ENCODE measurements at regions not wholly inside any gene's neighbourhood (a gene's known extent, or its start where the extent isn't known, plus 50 kb on each side); places are given as distances from the start of the nearest gene placed in this dataset.
"Not testable (repeated sequence)": the region's sequence is repeated elsewhere in the genome, so short reads cannot be mapped to it uniquely, and the experiment has no call there.

- Histone ChIP-seq H3K27me3 (ENCODE audit: insufficient read depth, low read length) (no peaks in the 10 kb centered on the region), H3K27ac (ENCODE audit: low read depth, low read length) (no peak overlapping the region), H3K4me3 (replicated peaks in 1 of 2; ENCODE audit: low read depth in 1 of 2, low read length in 2 of 2) (no peak overlapping the region), H3K36me3 (ENCODE audit: control insufficient read depth in 1 of 2, insufficient read depth in 2 of 2, low read length in 2 of 2) (no peaks in the 10 kb centered on the region), H3K9ac (ENCODE audit: low read length) (no peak overlapping the region), H3K4me2 (ENCODE audit: low read length) (no peak overlapping the region), H2AFZ (ENCODE audit: low read depth, low read length, poor library complexity, severe bottlenecking) (no peak overlapping the region), H3K79me2 (ENCODE audit: insufficient read depth, low read length) (no peaks in the 10 kb centered on the region), H3K9me3 (ENCODE audit: control insufficient read depth in 1 of 2, insufficient read depth in 1 of 2, low read depth in 1 of 2, low read length in 2 of 2) (no peaks in the 10 kb centered on the region), H4K20me1 (ENCODE audit: insufficient read depth) (no peaks in the 10 kb centered on the region), H3K4me1 (ENCODE audit: control insufficient read depth in 1 of 2, insufficient read depth in 2 of 2, low read length in 2 of 2) (peaks cover 5 to 7% of the 10 kb centered on the region in 2 experiments; a peak in 3 of 4 replicates), H3K9me2 (ENCODE audit: insufficient read depth) (no peaks in the 10 kb centered on the region)
- ChIA-PET CTCF (no interaction called here), RAD21 (ENCODE audit: low non-redundant PET in 1 of 2, low total read pairs in 2 of 2, uncharacterized antibody in 2 of 2, unreplicated experiment in 2 of 2) (no interaction called here), POLR2A (no interaction called here)
- intact Hi-C loops (cut with micrococcal nuclease): no loop called here
- TF ChIP-seq SP1 (IDR thresholded peaks at IDR 0.05; ENCODE audit: low read depth): no peak
- TF ChIP-seq CBX3 (IDR thresholded peaks at IDR 0.05; ENCODE audit: low read depth): no peak
- no peak for TF ChIP-seq ZNF274 (IDR thresholded peaks at IDR 0.05; ENCODE audit: low read depth, low read length)
- TF ChIP-seq RAD21 (IDR thresholded peaks at IDR 0.05; ENCODE audit: low read depth): no peak
- no peak for TF ChIP-seq JUND (IDR thresholded peaks at IDR 0.05)
- ATAC-seq: peak; percentile 70
- peak; percentile 55 for DNase-seq (ENCODE audit: low read depth, low spot score)
- no TSS peak for BruUV-seq (replicated peaks)
Observed at GRCh38 chr19:14300303-14300702, 80.9 kb upstream of the ADGRE5 start.

GRCh38 chr19:14299224-14299827 is 81.9 kb upstream of the ADGRE5 start:
- intact Hi-C loops (cut with micrococcal nuclease); ATAC-seq; H3K27me3 ChIP-seq (ENCODE audit: insufficient read depth, low read length); H3K36me3 ChIP-seq (ENCODE audit: control insufficient read depth in 1 of 2, insufficient read depth in 2 of 2, low read length in 2 of 2); H3K9me3 ChIP-seq (ENCODE audit: control insufficient read depth in 1 of 2, insufficient read depth in 1 of 2, low read depth in 1 of 2, low read length in 2 of 2); H3K79me2 ChIP-seq (ENCODE audit: insufficient read depth, low read length); H4K20me1 ChIP-seq (ENCODE audit: insufficient read depth); H3K9ac ChIP-seq (ENCODE audit: low read length); CTCF ChIA-PET; H3K27ac ChIP-seq (ENCODE audit: low read depth, low read length); H3K4me3 ChIP-seq (replicated peaks in 1 of 2; ENCODE audit: low read depth in 1 of 2, low read length in 2 of 2); DNase-seq (ENCODE audit: low read depth, low spot score); POLR2A ChIA-PET; H2AFZ ChIP-seq (ENCODE audit: low read depth, low read length, poor library complexity, severe bottlenecking); RAD21 ChIA-PET (ENCODE audit: low non-redundant PET in 1 of 2, low total read pairs in 2 of 2, uncharacterized antibody in 2 of 2, unreplicated experiment in 2 of 2); H3K4me2 ChIP-seq (ENCODE audit: low read length); BruUV-seq (replicated peaks); H3K9me2 ChIP-seq (ENCODE audit: insufficient read depth): not testable (repeated sequence)
- H3K4me1 ChIP-seq (ENCODE audit: control insufficient read depth in 1 of 2, insufficient read depth in 2 of 2, low read length in 2 of 2): peaks cover 5 to 12% of the 10 kb centered on the region in 2 experiments; a peak in 3 of 4 replicates

GRCh38 chr19:14297883-14298576 is 83.2 kb upstream of the ADGRE5 start:
- H3K4me3 ChIP-seq (replicated peaks in 1 of 2; ENCODE audit: low read depth in 1 of 2, low read length in 2 of 2); H4K20me1 ChIP-seq (ENCODE audit: insufficient read depth); POLR2A ChIA-PET; H3K9ac ChIP-seq (ENCODE audit: low read length); DNase-seq (ENCODE audit: low read depth, low spot score); ATAC-seq; CTCF ChIA-PET; H3K27ac ChIP-seq (ENCODE audit: low read depth, low read length); H3K79me2 ChIP-seq (ENCODE audit: insufficient read depth, low read length); H3K9me2 ChIP-seq (ENCODE audit: insufficient read depth); RAD21 ChIA-PET (ENCODE audit: low non-redundant PET in 1 of 2, low total read pairs in 2 of 2, uncharacterized antibody in 2 of 2, unreplicated experiment in 2 of 2); H3K4me2 ChIP-seq (ENCODE audit: low read length); H3K27me3 ChIP-seq (ENCODE audit: insufficient read depth, low read length); H3K36me3 ChIP-seq (ENCODE audit: control insufficient read depth in 1 of 2, insufficient read depth in 2 of 2, low read length in 2 of 2); H2AFZ ChIP-seq (ENCODE audit: low read depth, low read length, poor library complexity, severe bottlenecking); H3K9me3 ChIP-seq (ENCODE audit: control insufficient read depth in 1 of 2, insufficient read depth in 1 of 2, low read depth in 1 of 2, low read length in 2 of 2); intact Hi-C loops (cut with micrococcal nuclease); BruUV-seq (replicated peaks): not testable (repeated sequence)
- peaks cover 5 to 12% of the 10 kb centered on the region in 2 experiments; a peak in 3 of 4 replicates for H3K4me1 ChIP-seq (ENCODE audit: control insufficient read depth in 1 of 2, insufficient read depth in 2 of 2, low read length in 2 of 2)

- intact Hi-C loops (cut with micrococcal nuclease); H3K9me2 ChIP-seq (ENCODE audit: insufficient read depth); H2AFZ ChIP-seq (ENCODE audit: low read depth, low read length, poor library complexity, severe bottlenecking); H3K27me3 ChIP-seq (ENCODE audit: insufficient read depth, low read length); H3K4me3 ChIP-seq (replicated peaks in 1 of 2; ENCODE audit: low read depth in 1 of 2, low read length in 2 of 2); H3K36me3 ChIP-seq (ENCODE audit: control insufficient read depth in 1 of 2, insufficient read depth in 2 of 2, low read length in 2 of 2); H3K79me2 ChIP-seq (ENCODE audit: insufficient read depth, low read length); H3K4me1 ChIP-seq (ENCODE audit: control insufficient read depth in 1 of 2, insufficient read depth in 2 of 2, low read length in 2 of 2); RAD21 ChIA-PET (ENCODE audit: low non-redundant PET in 1 of 2, low total read pairs in 2 of 2, uncharacterized antibody in 2 of 2, unreplicated experiment in 2 of 2); H3K9ac ChIP-seq (ENCODE audit: low read length); BruUV-seq (replicated peaks); H3K9me3 ChIP-seq (ENCODE audit: control insufficient read depth in 1 of 2, insufficient read depth in 1 of 2, low read depth in 1 of 2, low read length in 2 of 2); H4K20me1 ChIP-seq (ENCODE audit: insufficient read depth); H3K27ac ChIP-seq (ENCODE audit: low read depth, low read length); POLR2A ChIA-PET: not testable (repeated sequence)
- DNase-seq (ENCODE audit: low read depth, low spot score) (peak; percentile 32), ATAC-seq (peak; percentile 98)
- CTCF ChIA-PET: interaction anchor here (1.2 kb wide), 1 partner anchor 96 kb away, joined by 3 read pairs; no protein-coding TSS in a partner anchor
- peak overlapping the region; percentile 44 for H3K4me2 ChIP-seq (ENCODE audit: low read length)
Observed at GRCh38 chr19:14294974-14295373, 86.3 kb upstream of the ADGRE5 start.

Measured in HCT116 (cell line).